ENCODE measurements at regions not wholly inside any gene's neighbourhood (a gene's known extent, or its start where the extent isn't known, plus 50 kb on each side); places are given as distances from the start of the nearest gene placed in this dataset.
"Not testable (repeated sequence)": the region's sequence is repeated elsewhere in the genome, so short reads cannot be mapped to it uniquely, and the experiment has no call there.

GRCh38 chr2:114128263-114128662 is 238.4 kb downstream of the ACTR3 start:
- no peaks in the 10 kb centered on the region for H3K4me1 Mint-ChIP-seq
- peaks cover 61% of the 10 kb centered on the region for H3K27me3 Mint-ChIP-seq
- no peaks in the 10 kb centered on the region for H3K36me3 Mint-ChIP-seq (ENCODE audit: low read depth)
- H3K4me3 Mint-ChIP-seq, result no peak overlapping the region
- no peaks in the 10 kb centered on the region for H3K9me3 ChIP-seq (ENCODE audit: control insufficient read depth, low read length, poor library complexity, severe bottlenecking)
- H3K27ac Mint-ChIP-seq, result no peak overlapping the region
- ATAC-seq (no peak), DNase-seq (no peak)

- H3K9me3 ChIP-seq (ENCODE audit: control insufficient read depth, low read length, poor library complexity, severe bottlenecking), result no peaks in the 10 kb centered on the region
- no peaks in the 10 kb centered on the region for H3K4me1 Mint-ChIP-seq
- H3K36me3 Mint-ChIP-seq (ENCODE audit: low read depth), result no peaks in the 10 kb centered on the region
- H3K4me3 Mint-ChIP-seq, result no peak overlapping the region
- ATAC-seq, result no peak
- no peak overlapping the region for H3K27ac Mint-ChIP-seq
- peaks cover 57% of the 10 kb centered on the region for H3K27me3 Mint-ChIP-seq
- no peak for DNase-seq
Observed at GRCh38 chr2:114128725-114129124, 238.8 kb downstream of the ACTR3 start.

GRCh38 chr2:114132050-114132449 is 242.2 kb downstream of the ACTR3 start:
- H3K4me3 Mint-ChIP-seq; DNase-seq; ATAC-seq; H3K27ac Mint-ChIP-seq; H3K9me3 ChIP-seq (ENCODE audit: control insufficient read depth, low read length, poor library complexity, severe bottlenecking); H3K4me1 Mint-ChIP-seq; H3K36me3 Mint-ChIP-seq (ENCODE audit: low read depth): not testable (repeated sequence)
- H3K27me3 Mint-ChIP-seq, result peaks cover 50% of the 10 kb centered on the region

- no peaks in the 10 kb centered on the region for H3K4me1 Mint-ChIP-seq
- no peak overlapping the region for H3K4me3 Mint-ChIP-seq
- peaks cover 32% of the 10 kb centered on the region for H3K27me3 Mint-ChIP-seq
- H3K27ac Mint-ChIP-seq, result no peak overlapping the region
- H3K9me3 ChIP-seq (ENCODE audit: control insufficient read depth, low read length, poor library complexity, severe bottlenecking), result no peaks in the 10 kb centered on the region
- H3K36me3 Mint-ChIP-seq (ENCODE audit: low read depth), result no peaks in the 10 kb centered on the region
- ATAC-seq (no peak), DNase-seq (no peak)
Observed at GRCh38 chr2:114134146-114134545, 244.3 kb downstream of the ACTR3 start.

GRCh38 chr2:114139542-114139941 is 249.7 kb downstream of the ACTR3 start:
- H3K27ac Mint-ChIP-seq, result no peak overlapping the region
- ATAC-seq (no peak), DNase-seq (no peak)
- H3K27me3 Mint-ChIP-seq, result peaks cover 11% of the 10 kb centered on the region
- no peaks in the 10 kb centered on the region for H3K9me3 ChIP-seq (ENCODE audit: control insufficient read depth, low read length, poor library complexity, severe bottlenecking)
- H3K36me3 Mint-ChIP-seq (ENCODE audit: low read depth), result no peaks in the 10 kb centered on the region
- no peaks in the 10 kb centered on the region for H3K4me1 Mint-ChIP-seq
- no peak overlapping the region for H3K4me3 Mint-ChIP-seq

GRCh38 chr2:114156366-114157056 is 266.6 kb downstream of the ACTR3 start:
- H3K9me3 ChIP-seq (ENCODE audit: control insufficient read depth, low read length, poor library complexity, severe bottlenecking), result no peaks in the 10 kb centered on the region
- Mint-ChIP-seq H3K27ac (no peak overlapping the region), H3K4me1 (peaks cover 5% of the 10 kb centered on the region), H3K4me3 (no peak overlapping the region), H3K36me3 (ENCODE audit: low read depth) (no peaks in the 10 kb centered on the region), H3K27me3 (peaks cover 25% of the 10 kb centered on the region)
- ATAC-seq (no peak), DNase-seq (no peak)

GRCh38 chr2:114157057-114157385 is 267.1 kb downstream of the ACTR3 start:
- Mint-ChIP-seq H3K4me1 (peaks cover 5% of the 10 kb centered on the region), H3K27ac (no peak overlapping the region), H3K27me3 (peaks cover 20% of the 10 kb centered on the region), H3K36me3 (ENCODE audit: low read depth) (no peaks in the 10 kb centered on the region), H3K4me3 (no peak overlapping the region)
- ATAC-seq (no peak), DNase-seq (no peak)
- H3K9me3 ChIP-seq (ENCODE audit: control insufficient read depth, low read length, poor library complexity, severe bottlenecking), result no peaks in the 10 kb centered on the region

- Mint-ChIP-seq H3K36me3 (ENCODE audit: low read depth) (no peaks in the 10 kb centered on the region), H3K4me3 (no peak overlapping the region), H3K27me3 (peaks cover 12% of the 10 kb centered on the region), H3K27ac (no peak overlapping the region), H3K4me1 (peaks cover 4% of the 10 kb centered on the region)
- no peaks in the 10 kb centered on the region for H3K9me3 ChIP-seq (ENCODE audit: control insufficient read depth, low read length, poor library complexity, severe bottlenecking)
- ATAC-seq, result no peak
- no peak for DNase-seq
Observed at GRCh38 chr2:114160263-114160981, 270.5 kb downstream of the ACTR3 start.

GRCh38 chr2:114161371-114161770 is 271.5 kb downstream of the ACTR3 start:
- DNase-seq (no peak), ATAC-seq (no peak)
- H3K9me3 ChIP-seq (ENCODE audit: control insufficient read depth, low read length, poor library complexity, severe bottlenecking), result no peaks in the 10 kb centered on the region
- Mint-ChIP-seq H3K4me1 (no peaks in the 10 kb centered on the region), H3K36me3 (ENCODE audit: low read depth) (no peaks in the 10 kb centered on the region), H3K27me3 (peaks cover 6% of the 10 kb centered on the region), H3K4me3 (no peak overlapping the region), H3K27ac (no peak overlapping the region)

GRCh38 chr2:114167799-114168198 is 274.6 kb upstream of the DPP10 start:
- Mint-ChIP-seq H3K4me3 (no peak overlapping the region), H3K27me3 (peaks cover 5% of the 10 kb centered on the region), H3K27ac (no peak overlapping the region), H3K36me3 (ENCODE audit: low read depth) (no peaks in the 10 kb centered on the region), H3K4me1 (no peaks in the 10 kb centered on the region)
- DNase-seq (no peak), ATAC-seq (no peak)
- H3K9me3 ChIP-seq (ENCODE audit: control insufficient read depth, low read length, poor library complexity, severe bottlenecking), result no peaks in the 10 kb centered on the region

GRCh38 chr2:114170070-114170469 is 272.4 kb upstream of the DPP10 start:
- no peaks in the 10 kb centered on the region for H3K9me3 ChIP-seq (ENCODE audit: control insufficient read depth, low read length, poor library complexity, severe bottlenecking)
- H3K36me3 Mint-ChIP-seq (ENCODE audit: low read depth), result no peaks in the 10 kb centered on the region
- DNase-seq, result no peak
- ATAC-seq, result no peak
- no peak overlapping the region for H3K4me3 Mint-ChIP-seq
- H3K4me1 Mint-ChIP-seq, result no peaks in the 10 kb centered on the region
- H3K27me3 Mint-ChIP-seq, result peaks cover 5% of the 10 kb centered on the region
- H3K27ac Mint-ChIP-seq, result no peak overlapping the region

- H3K27ac Mint-ChIP-seq, result no peak overlapping the region
- no peaks in the 10 kb centered on the region for H3K4me1 Mint-ChIP-seq
- DNase-seq, result no peak
- ATAC-seq, result no peak
- H3K36me3 Mint-ChIP-seq (ENCODE audit: low read depth), result no peaks in the 10 kb centered on the region
- no peaks in the 10 kb centered on the region for H3K9me3 ChIP-seq (ENCODE audit: control insufficient read depth, low read length, poor library complexity, severe bottlenecking)
- H3K4me3 Mint-ChIP-seq, result no peak overlapping the region
- peaks cover 19% of the 10 kb centered on the region for H3K27me3 Mint-ChIP-seq
Observed at GRCh38 chr2:114175507-114175906, 266.9 kb upstream of the DPP10 start.

GRCh38 chr2:114185501-114185900 is 256.9 kb upstream of the DPP10 start:
- ATAC-seq, result no peak
- Mint-ChIP-seq H3K27ac (no peak overlapping the region), H3K27me3 (no peaks in the 10 kb centered on the region), H3K36me3 (ENCODE audit: low read depth) (no peaks in the 10 kb centered on the region), H3K4me3 (no peak overlapping the region), H3K4me1 (no peaks in the 10 kb centered on the region)
- no peak for DNase-seq
- no peaks in the 10 kb centered on the region for H3K9me3 ChIP-seq (ENCODE audit: control insufficient read depth, low read length, poor library complexity, severe bottlenecking)

GRCh38 chr2:114192362-114192761 is 250.1 kb upstream of the DPP10 start:
- Mint-ChIP-seq H3K27me3 (peaks cover 30% of the 10 kb centered on the region), H3K27ac (no peak overlapping the region), H3K4me1 (no peaks in the 10 kb centered on the region), H3K36me3 (ENCODE audit: low read depth) (no peaks in the 10 kb centered on the region), H3K4me3 (no peak overlapping the region)
- DNase-seq, result no peak
- no peak for ATAC-seq
- H3K9me3 ChIP-seq (ENCODE audit: control insufficient read depth, low read length, poor library complexity, severe bottlenecking), result no peaks in the 10 kb centered on the region

All from T-helper 17 cell (primary cell).